ENCODE measurements at regions not wholly inside any gene's neighbourhood (a gene's known extent, or its start where the extent isn't known, plus 50 kb on each side); places are given as distances from the start of the nearest gene placed in this dataset.
A peak's percentile ranks its signal among the peaks of the same experiment; 100 is the strongest.

- no peak overlapping the region for H3K4me3 ChIP-seq (ENCODE audit: low read depth, low read length)
- no peak for TF ChIP-seq CTCF (IDR thresholded peaks at IDR 0.05; ENCODE audit: low read depth, low read length)
- in situ Hi-C loops (cut with HindIII; ENCODE audit: low sequenced_read_pairs) = no loop called here
- no peak for DNase-seq (ENCODE audit: low read depth, low spot score)
Measured at GRCh38 chr12:107470645-107471044, 215.0 kb upstream of the PWP1 start.

- DNase-seq (ENCODE audit: low read depth, low spot score) = no peak
- no peak overlapping the region for H3K4me3 ChIP-seq (ENCODE audit: low read depth, low read length)
- no peak for TF ChIP-seq CTCF (IDR thresholded peaks at IDR 0.05; ENCODE audit: low read depth, low read length)
- in situ Hi-C loops (cut with HindIII; ENCODE audit: low sequenced_read_pairs) = no loop called here
Measured at GRCh38 chr12:107472308-107472707, 213.3 kb upstream of the PWP1 start.

GRCh38 chr12:107474099-107474498 is 211.5 kb upstream of the PWP1 start:
- no peak overlapping the region for H3K4me3 ChIP-seq (ENCODE audit: low read depth, low read length)
- DNase-seq (ENCODE audit: low read depth, low spot score) = no peak
- in situ Hi-C loops (cut with HindIII; ENCODE audit: low sequenced_read_pairs) = no loop called here
- TF ChIP-seq CTCF (IDR thresholded peaks at IDR 0.05; ENCODE audit: low read depth, low read length) = no peak

GRCh38 chr12:107474639-107475539 is 210.7 kb upstream of the PWP1 start:
- peak; percentile 24 for DNase-seq (ENCODE audit: low read depth, low spot score)
- in situ Hi-C loops (cut with HindIII; ENCODE audit: low sequenced_read_pairs) = no loop called here
- TF ChIP-seq CTCF (IDR thresholded peaks at IDR 0.05; ENCODE audit: low read depth, low read length) = no peak
- no peak overlapping the region for H3K4me3 ChIP-seq (ENCODE audit: low read depth, low read length)

GRCh38 chr12:107475900-107476299 is 209.7 kb upstream of the PWP1 start:
- TF ChIP-seq CTCF (IDR thresholded peaks at IDR 0.05; ENCODE audit: low read depth, low read length) = no peak
- DNase-seq (ENCODE audit: low read depth, low spot score) = no peak
- H3K4me3 ChIP-seq (ENCODE audit: low read depth, low read length) = no peak overlapping the region
- in situ Hi-C loops (cut with HindIII; ENCODE audit: low sequenced_read_pairs) = no loop called here

GRCh38 chr12:107477018-107477417 is 208.6 kb upstream of the PWP1 start:
- DNase-seq (ENCODE audit: low read depth, low spot score) = no peak
- H3K4me3 ChIP-seq (ENCODE audit: low read depth, low read length) = no peak overlapping the region
- TF ChIP-seq CTCF (IDR thresholded peaks at IDR 0.05; ENCODE audit: low read depth, low read length) = no peak
- in situ Hi-C loops (cut with HindIII; ENCODE audit: low sequenced_read_pairs) = no loop called here

Measured in astrocyte of the spinal cord (primary cell).